Iris pigment epithelial cell (primary cell): ENCODE measurements at regions not wholly inside any gene's neighbourhood (a gene's known extent, or its start where the extent isn't known, plus 50 kb on each side); places are given as distances from the start of the nearest gene placed in this dataset.

Experiments
- DNase-seq: peaks from one replicate; pipeline ENCODE4 v3.0.0-alpha.2; 2011; ENCODE audit warnings: low read depth

- no peak for DNase-seq
Measured at GRCh38 chr11:93075782-93076181, 106.3 kb downstream of the MTNR1B start.

GRCh38 chr11:93080146-93080759 lies 110.8 kb downstream of the MTNR1B start:
- DNase-seq = no peak

GRCh38 chr11:93081694-93082093 lies 112.2 kb downstream of the MTNR1B start:
- no peak for DNase-seq

- no peak for DNase-seq
Measured at GRCh38 chr11:93082900-93083299, 113.4 kb downstream of the MTNR1B start.

- no peak for DNase-seq
Measured at GRCh38 chr11:93084727-93085505, 112.9 kb downstream of the SLC36A4 start.

- peak; percentile 73 for DNase-seq
Measured at GRCh38 chr11:93089474-93090102, 108.2 kb downstream of the SLC36A4 start.
